GM21576 (cell line): ENCODE measurements at regions not wholly inside any gene's neighbourhood (a gene's known extent, or its start where the extent isn't known, plus 50 kb on each side); places are given as distances from the start of the nearest gene placed in this dataset.

Source experiments
- ATAC-seq: cut with Tn5 transposase; IDR thresholded peaks from one replicate; pipeline ENCODE4 v1.9.1; 2021; ENCODE audit warnings: mild to moderate bottlenecking, moderate library complexity; ENCODE audit not compliant: unreplicated experiment

DNA sequence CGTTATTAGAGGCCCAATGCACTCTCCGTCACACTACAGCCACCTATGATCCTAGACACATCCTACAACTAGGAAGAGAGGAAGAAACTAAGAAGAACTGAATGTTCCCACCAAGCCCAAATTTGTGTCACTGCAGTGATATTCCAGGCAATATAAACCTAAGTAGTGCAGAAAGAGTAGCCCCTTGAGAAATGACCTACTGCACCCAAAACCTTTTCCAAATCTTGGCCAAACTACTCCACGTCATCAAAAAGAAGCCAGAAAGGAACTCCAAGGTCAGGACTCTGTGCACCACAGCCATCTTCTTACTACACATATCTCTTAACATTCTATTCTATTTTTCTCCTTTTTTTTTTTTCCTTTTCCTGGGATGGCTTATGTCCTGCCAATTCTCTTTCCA, 60.2 kb downstream of the ADAMTS1 start:
- ATAC-seq, result no peak

DNA sequence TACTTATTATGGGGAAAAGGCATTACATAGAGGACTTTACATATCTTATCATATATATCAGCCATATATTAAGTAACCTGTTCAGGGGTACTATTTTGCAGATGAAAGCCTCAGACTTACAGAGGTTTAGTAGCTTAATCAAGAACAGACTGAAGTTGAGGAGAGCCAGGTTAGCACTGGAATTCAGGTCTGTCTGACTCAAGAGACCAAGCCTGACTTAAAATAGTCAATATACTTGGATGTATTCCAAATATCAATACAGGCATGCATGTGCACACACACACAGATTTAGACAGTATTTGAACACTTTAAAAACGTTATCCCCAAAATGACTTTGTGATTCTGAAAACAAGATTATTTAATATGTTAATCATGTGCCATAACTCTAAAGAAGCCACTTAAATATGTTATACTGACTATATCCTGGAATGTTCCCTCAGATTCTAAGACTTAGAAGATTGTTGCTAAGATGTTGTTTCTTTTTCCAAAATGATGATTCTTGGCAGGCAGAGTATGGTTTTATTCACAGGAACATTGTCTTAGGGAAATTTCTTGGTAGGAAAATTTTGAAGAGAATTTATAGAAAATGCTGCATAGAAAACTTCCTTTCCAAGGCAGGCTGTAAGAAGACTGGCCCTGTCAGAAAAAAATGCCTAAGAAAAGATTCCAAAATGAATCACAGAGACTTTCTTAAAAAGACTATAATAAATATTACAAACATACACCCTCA, 61.6 kb downstream of the ADAMTS1 start:
- no peak for ATAC-seq

GRCh38 chr21:26782747-26783146, 62.5 kb downstream of the ADAMTS1 start:
- ATAC-seq, result no peak

- ATAC-seq, result no peak
Observed at GRCh38 chr21:26782331-26782730, 62.9 kb downstream of the ADAMTS1 start.

GRCh38 chr21:26781331-26781730, 63.9 kb downstream of the ADAMTS1 start:
- no peak for ATAC-seq

- no peak for ATAC-seq
Observed at GRCh38 chr21:26777166-26777565, 68.0 kb downstream of the ADAMTS1 start.

DNA sequence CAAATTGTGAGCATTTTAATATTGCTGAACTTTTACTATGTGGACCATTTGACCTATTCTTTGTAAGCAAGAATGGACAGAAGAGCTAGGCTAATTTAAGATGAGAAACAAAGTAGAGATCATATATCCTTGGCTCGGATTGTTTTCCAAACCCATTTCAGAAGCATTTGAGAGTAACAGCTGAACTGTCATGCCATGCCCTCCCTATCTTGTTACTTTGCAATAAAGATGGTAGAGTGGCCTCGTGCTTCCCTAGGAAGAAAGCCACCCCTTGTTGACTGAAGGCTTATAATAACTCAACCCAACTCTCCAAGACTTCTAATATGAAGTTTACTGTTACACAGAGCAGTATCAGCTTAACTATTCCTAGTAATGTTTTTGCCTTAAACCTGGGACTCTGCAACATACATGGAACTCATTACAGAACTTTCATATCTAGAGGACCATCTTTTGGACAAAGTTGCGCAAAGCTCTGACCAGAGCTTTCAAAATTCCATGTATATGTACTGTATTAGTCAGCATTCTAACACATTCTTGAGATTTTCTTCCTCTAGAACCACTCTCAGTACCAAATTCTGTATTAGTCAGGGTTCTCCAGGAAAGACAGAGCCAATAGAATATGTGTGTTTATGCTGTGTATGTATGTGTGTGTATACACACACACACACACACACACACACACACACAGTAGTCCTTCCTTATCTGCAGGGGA, 68.7 kb downstream of the ADAMTS1 start:
- ATAC-seq, result no peak

- ATAC-seq, result no peak
Observed at GRCh38 chr21:26773058-26773457, 72.2 kb downstream of the ADAMTS1 start.

DNA sequence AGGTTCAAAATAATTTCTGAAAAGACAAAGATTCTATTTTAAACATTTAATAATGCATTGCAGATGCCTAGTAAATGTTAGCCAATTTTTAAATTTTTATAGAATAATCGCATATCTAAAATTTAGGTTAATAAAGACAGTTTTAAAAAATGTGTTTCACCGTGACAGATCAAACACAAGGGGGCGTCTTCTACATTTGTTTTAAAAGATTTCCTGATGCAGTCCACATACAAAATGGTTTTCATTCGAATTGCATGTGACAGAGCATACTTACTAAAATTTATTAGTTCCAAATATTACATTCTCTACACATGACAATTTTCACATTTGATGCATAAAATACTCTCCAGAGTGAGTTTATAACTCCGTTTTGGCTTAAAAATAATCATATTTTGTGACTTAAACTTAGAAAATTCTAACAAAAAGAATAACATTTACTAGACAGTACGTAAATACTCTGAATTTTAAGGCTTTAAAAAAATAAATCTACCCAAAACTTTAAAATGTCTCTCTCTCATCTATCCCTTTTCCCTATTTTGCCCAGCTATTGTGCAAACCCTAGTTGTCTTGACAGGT, 75.5 kb downstream of the ADAMTS1 start:
- no peak for ATAC-seq

- no peak for ATAC-seq
Observed at GRCh38 chr21:26766826-26767325, 78.3 kb downstream of the ADAMTS1 start.

- no peak for ATAC-seq
Observed at GRCh38 chr21:26761174-26761915, 83.9 kb downstream of the ADAMTS1 start.

DNA sequence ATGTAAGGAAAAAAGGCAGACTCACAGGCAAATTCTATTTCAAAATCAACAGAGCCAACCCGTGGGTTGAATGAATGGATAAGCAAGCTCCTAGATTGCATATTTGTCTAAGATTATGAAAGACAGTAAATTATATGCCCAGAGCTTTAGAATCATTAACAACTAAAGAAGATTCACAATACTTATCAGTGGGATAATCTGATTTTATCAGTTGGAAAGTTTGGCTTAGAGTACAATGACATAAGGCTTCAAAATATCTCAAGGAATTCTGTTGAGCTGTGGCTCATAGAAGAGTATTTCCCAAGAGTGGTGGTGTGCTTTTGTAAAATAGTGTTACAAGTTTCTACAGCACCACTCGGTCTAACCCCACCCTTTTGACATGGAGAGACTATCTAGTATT, 85.5 kb downstream of the ADAMTS1 start:
- no peak for ATAC-seq

- ATAC-seq, result no peak
Observed at GRCh38 chr21:26758083-26758880, 86.9 kb downstream of the ADAMTS1 start.

DNA sequence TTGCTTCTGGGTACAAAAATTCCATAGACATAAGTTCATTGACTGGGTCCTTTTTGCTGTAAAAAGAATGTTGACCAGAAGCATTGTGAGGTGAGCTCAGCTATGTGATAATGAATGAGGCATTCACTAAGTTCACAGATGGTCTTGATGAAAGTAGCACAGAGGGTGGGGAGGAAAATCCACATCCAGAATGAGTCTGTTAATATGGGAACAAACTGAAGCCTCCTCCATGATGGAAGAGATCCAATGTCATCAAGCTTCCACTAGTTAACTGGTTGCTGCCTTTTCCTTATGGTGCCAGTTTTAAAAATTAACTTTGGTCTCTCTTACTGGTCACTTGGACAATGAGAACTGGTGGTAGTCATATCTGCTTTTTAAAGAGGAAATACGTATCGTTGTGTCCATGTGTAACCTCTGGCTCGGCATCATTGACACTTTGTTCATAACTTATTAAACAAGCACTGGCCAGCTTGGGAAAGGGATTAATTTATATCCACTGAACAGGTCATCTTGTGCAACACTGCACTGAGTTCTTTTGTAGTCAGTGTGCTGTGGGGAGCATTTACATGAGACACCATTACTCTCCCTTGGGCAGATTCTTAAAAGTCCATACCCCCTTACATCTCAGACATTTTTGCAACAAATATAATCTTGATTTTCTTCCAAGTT, 88.6 kb downstream of the ADAMTS1 start:
- ATAC-seq, result no peak

- ATAC-seq, result no peak
Observed at GRCh38 chr21:26754853-26755252, 90.4 kb downstream of the ADAMTS1 start.

GRCh38 chr21:26753822-26754221, 91.4 kb downstream of the ADAMTS1 start:
- no peak for ATAC-seq

DNA sequence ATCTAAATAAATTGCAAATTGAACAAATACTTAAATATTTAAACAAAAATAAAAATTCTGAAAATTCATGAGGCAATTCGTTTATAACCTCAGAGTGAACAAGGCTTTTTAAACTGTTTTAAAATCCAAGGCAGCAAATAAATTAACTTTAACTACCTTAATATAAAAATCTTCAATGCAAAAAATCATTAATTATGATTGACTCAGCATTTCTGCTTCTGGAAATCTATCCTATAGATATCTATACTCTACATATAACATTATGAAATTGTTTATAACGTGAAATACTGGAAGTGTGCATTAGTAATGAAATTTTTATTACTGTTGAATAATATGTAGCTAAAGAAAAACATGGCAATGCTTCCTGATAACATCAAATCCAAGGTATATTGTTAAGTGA, 92.4 kb downstream of the ADAMTS1 start:
- no peak for ATAC-seq

DNA sequence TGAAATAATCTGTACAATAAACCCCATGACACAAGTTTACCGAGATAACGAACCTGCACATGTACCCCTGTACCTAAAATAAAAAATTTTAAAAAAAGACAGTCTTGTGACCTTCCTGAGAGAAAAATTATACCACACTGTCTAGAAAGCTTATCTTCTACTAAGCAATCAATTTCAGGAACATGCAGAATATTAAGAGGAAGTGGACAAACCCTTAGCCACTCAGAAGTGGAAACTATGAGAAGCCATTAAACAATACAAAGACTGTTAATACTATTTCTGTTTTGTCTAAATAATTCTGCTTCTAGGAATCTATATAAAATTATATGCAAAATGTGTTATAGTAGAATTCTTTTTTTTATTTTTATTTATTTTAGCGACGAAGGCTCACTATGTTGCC, 93.9 kb downstream of the ADAMTS1 start:
- ATAC-seq, result no peak

DNA sequence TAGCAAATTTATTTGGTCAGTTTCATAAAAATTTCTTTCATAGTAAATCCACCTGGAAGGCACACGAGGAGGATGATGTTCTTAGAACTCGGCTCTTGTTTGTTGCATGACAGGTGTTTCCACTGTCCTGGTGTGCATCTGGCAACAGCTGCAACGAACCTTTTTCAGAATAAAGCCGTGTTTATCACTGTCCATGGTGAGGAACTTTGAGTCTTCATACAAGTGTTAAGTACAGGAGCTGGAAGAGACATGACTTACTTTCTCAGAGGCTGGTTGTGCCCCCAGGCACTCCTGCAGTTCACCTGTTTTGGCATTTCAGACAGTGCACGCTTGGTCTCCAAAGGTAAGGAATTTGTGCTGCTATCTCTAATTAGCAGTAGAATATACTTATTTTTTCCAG, 97.1 kb downstream of the ADAMTS1 start:
- no peak for ATAC-seq

- ATAC-seq, result no peak
Observed at GRCh38 chr21:26747216-26747615, 98.0 kb downstream of the ADAMTS1 start.
